ENCODE measurements at regions not wholly inside any gene's neighbourhood (a gene's known extent, or its start where the extent isn't known, plus 50 kb on each side); places are given as distances from the start of the nearest gene placed in this dataset.
"Not testable (repeated sequence)": the region's sequence is repeated elsewhere in the genome, so short reads cannot be mapped to it uniquely, and the experiment has no call there.

DNA sequence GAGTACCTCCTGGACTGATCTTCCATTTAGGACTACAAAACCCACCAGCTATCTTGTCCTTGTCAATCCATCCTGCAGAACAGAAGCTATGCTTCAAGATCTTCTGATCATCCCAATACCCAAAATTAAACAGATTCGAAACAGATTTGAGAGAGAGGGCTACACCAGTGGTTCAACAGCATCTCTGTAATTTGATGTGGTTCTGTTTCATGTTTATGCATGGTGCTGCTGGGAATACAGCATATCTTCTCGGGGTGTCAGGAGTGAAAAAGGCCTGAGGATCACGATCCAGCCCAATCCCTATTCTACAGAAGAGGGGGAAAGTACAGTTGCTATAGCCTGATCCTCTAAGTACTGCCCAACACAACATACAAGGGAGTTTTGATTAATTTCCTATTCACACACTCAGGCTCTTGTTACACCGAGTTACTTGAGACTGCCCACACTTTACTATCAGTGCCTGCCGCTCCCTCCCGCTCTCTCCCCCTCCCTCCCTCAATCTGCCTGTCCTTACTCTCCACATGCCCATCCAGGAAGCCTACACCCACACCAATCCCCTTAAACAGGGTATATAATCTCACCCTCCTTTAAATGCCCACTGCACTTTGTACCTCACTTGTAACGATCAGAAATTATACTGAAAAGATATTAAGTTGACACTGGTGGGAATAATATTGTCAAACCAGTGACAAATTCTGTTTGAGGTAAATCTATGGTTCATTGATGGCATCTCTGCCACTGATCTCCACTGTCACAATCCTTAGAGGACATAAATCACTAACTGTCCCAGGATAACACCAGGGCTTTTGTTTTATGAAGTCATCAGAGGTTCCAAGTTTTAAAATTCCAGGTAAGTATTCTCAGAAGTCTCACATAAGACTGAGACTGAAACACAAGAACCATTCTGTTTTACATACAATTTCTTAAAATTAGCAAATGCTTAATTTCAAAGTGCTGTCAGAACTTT is 89.3 kb upstream of the PLEKHM1 start:
- Mint-ChIP-seq H3K4me1 (peaks cover 42% of the 10 kb centered on the region), H3K27me3 (no peaks in the 10 kb centered on the region), H3K36me3 (peaks cover 43% of the 10 kb centered on the region), H3K27ac (no peak overlapping the region), H3K9me3 (no peaks in the 10 kb centered on the region), H3K4me3 (no peak overlapping the region)
- DNase-seq, result no peak
- POLR2A ChIA-PET, result no interaction called here
- ATAC-seq (ENCODE audit: low read depth), result no peak

DNA sequence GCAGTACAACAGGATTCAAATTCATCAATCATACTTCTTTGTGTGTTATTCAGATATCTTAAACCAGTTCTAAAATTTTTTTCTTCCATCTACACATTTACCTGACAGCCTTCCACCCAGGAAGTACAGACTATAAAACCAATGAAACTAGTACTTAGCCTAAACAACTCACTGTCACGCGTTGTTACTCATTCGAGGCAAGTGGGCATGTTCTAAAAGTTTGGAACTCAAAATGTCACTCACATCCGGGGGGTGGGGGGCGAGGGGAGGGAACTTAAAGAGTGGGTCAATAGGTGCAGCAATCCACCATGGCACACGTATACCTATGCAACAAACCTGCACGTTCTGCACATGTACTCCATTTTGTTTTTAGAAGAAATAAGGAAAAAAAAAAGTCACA is 90.4 kb upstream of the PLEKHM1 start:
- Mint-ChIP-seq H3K27ac (no peak overlapping the region), H3K27me3 (no peaks in the 10 kb centered on the region), H3K9me3 (no peaks in the 10 kb centered on the region), H3K36me3 (peaks cover 41% of the 10 kb centered on the region), H3K4me1 (peaks cover 40% of the 10 kb centered on the region), H3K4me3 (no peak overlapping the region)
- no peak for DNase-seq
- no peak for ATAC-seq (ENCODE audit: low read depth)
- POLR2A ChIA-PET, result no interaction called here

DNA sequence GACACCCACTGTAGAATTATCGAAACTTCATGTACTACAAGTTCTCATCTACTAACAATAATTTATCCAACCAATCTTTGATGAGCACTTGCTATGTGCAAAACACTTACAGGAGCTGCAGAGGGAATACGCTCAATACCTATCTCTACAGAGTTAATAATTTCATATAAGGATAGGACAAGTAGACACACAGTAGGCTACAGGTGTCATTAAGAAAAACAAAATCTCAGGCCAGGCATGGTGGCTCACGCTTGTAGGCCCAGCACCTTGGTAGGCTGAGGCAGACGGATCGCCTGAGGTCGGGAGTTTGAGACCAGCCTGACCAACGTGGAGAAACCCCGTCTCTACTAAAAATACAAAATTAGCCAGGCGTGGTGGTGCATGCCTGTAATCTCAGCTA is 91.3 kb upstream of the PLEKHM1 start:
- Mint-ChIP-seq H3K9me3 (no peaks in the 10 kb centered on the region), H3K4me3 (no peak overlapping the region), H3K27ac (no peak overlapping the region), H3K36me3 (peaks cover 32% of the 10 kb centered on the region), H3K27me3 (no peaks in the 10 kb centered on the region), H3K4me1 (peaks cover 34% of the 10 kb centered on the region)
- DNase-seq, result no peak
- ATAC-seq (ENCODE audit: low read depth), result no peak
- POLR2A ChIA-PET, result no interaction called here

DNA sequence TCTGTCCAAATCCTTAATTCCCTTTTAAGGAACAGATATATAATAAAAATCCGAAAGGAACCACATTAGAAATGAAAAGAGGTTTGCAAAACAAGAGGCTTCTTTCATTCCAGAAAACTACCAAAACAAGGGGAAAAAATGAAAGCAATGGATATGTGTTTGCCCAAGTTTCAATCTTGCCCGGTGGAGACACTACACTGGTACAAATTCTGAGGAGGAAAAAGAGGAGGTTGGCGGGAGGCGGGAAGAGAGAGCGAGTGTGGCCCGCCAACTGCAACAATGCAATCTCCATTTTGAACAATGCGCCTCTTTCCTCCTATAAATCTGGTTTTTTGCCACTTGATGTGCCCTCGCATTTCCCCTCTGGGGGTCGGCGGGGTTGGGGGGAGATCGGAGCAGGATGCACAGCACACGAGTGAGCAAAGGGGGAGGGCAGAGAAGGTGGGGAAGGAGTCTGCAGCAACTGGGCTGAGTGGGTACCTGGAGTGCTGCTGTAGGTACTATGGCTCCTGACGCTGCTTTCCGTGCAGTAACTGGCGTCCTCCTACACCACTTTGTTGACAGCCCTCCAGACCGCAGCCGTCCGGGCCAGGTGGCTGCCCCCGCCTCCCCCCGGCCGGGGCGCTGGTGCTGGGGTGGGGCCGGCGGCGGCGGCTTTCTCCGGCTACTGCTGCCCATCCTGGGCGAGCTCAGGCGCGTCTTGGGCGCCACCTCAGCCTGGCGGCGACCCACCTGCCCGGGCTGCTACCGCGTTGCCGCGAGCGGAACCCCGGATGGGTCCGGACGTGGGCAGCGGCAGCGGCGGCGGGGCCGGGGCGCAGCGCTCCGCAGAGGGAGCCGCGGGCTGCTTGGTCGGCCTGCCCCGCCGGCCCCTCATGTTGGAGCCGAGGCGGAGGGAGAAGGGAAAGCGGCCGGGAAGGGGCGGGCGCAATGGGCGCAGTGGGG is 93.8 kb upstream of the PLEKHM1 start:
- peaks cover 1% of the 10 kb centered on the region for H3K9me3 Mint-ChIP-seq
- POLR2A ChIA-PET, result interaction anchor here (1.0 to 1.4 kb wide), 3 partner anchors 153 to 359 kb away, joined by 3 read pairs; no protein-coding TSS in a partner anchor
- H3K27me3 Mint-ChIP-seq, result no peaks in the 10 kb centered on the region
- peak overlapping the region; percentile 97 for H3K4me3 Mint-ChIP-seq
- H3K4me1 Mint-ChIP-seq, result peaks cover 22% of the 10 kb centered on the region
- peak; percentile 65 for ATAC-seq (ENCODE audit: low read depth)
- H3K36me3 Mint-ChIP-seq, result peaks cover 30% of the 10 kb centered on the region
- peak overlapping the region; percentile 98 for H3K27ac Mint-ChIP-seq
- peak; percentile 86 for DNase-seq

DNA sequence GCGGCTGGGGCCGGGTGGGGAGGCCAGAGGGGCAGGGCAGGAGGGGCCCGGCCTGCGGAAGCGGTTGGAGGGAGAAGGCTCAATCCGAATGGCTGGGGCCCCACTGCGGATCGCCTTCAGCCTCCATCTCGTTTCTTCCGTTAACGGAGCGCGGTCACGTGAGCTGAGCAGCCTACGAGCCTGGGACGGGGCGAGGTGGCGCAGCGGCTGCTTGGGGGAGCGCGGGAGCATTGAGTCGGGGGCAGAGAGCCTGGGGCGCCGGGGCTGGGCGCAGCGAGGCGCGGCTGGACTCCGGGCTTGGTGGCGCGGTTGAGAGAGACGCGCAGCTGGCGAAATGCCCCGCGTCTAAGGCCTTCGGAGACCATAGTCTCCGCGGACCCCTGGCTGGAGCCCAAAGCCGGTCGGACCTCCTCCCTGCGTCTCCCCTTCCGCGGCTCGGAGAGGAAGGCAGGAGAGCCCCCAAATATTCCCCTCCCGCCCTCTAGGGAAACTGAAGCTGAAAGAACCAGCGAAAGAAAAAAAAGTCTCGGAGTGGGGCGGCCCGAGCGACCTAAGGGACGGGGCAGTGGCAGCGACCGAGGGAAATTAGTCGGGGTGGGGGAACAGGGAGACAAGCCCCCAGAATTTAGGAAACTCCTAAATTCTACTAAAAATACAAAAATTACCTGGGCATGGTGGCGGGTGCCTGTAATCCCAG is 94.7 kb upstream of the PLEKHM1 start:
- H3K27ac Mint-ChIP-seq, result peak overlapping the region; percentile 84
- peaks cover 26% of the 10 kb centered on the region for H3K36me3 Mint-ChIP-seq
- H3K4me3 Mint-ChIP-seq, result peak overlapping the region; percentile 97
- peak; percentile 83 for DNase-seq
- POLR2A ChIA-PET, result interaction anchor here (1.0 to 1.4 kb wide), 4 partner anchors 154 to 675 kb away, joined by 3 read pairs; no protein-coding TSS in a partner anchor
- not testable (repeated sequence) for H3K9me3 Mint-ChIP-seq, H3K27me3 Mint-ChIP-seq
- peak; percentile 79 for ATAC-seq (ENCODE audit: low read depth)
- H3K4me1 Mint-ChIP-seq, result peaks cover 16% of the 10 kb centered on the region

DNA sequence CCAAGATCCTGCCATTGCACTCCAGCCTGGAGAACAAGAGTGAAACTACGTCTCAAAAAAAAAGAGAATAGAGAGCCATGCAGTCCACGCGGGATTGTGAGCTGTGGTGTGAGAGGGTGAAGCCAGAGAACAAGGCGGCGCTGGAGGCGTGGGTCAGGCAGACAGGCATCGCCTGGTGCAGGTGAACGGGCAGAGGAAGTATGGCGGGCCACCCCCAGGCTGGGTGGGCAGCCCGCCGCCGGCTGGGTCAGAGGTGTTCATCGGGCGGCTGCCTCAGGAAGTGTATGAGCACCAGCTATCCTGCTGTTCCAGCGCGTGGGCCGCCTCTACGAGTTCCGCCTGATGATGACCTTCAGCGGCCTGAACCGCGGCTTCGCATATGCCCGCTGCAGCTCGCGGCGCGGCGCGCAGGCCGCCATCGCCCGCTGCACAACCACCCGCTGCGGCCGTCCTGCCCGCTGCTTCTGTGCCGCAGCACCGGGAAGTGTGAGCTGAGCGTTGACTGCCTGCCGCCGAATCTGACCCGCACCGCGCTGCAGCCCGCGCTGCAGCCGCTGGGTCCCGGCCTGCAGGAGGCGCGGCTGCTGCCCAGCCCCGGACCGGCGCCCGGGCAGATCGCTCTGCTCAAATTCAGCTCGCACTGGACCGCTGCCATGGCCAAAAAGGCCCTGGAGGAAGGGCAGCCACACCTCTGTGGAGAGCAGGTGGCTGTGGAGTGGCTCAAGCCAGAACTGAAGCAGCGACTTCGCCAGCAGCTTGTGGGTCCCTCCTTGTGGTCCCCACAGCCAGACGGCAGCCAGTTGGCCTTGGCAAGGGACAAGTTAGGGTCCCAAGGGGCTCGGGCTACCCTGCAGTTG is 95.5 kb upstream of the PLEKHM1 start:
- peak; percentile 5 for ATAC-seq (ENCODE audit: low read depth)
- POLR2A ChIA-PET, result interaction anchor here (1.0 kb wide), 1 partner anchor 674 kb away, joined by 3 read pairs; no protein-coding TSS in a partner anchor
- H3K4me3 Mint-ChIP-seq, result peak overlapping the region; percentile 97
- H3K27me3 Mint-ChIP-seq, H3K9me3 Mint-ChIP-seq: not testable (repeated sequence)
- peak; percentile 58 for DNase-seq
- H3K27ac Mint-ChIP-seq, result peak overlapping the region; percentile 84
- peaks cover 13% of the 10 kb centered on the region for H3K4me1 Mint-ChIP-seq
- peaks cover 23% of the 10 kb centered on the region for H3K36me3 Mint-ChIP-seq

DNA sequence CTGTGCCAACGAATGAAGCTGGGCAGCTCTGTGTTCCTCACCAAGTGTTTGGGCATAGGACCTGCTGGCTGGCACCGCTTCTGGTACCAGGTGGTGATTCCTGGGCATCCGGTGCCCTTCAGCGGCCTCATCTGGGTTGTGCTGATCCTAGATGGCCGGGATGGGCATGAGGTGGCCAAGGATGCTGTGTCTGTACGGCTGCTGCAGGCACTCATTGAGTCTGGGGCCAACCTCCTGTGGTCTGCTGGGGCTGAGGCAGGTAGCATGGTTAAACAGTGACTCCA is 96.1 kb upstream of the PLEKHM1 start:
- ATAC-seq (ENCODE audit: low read depth); DNase-seq; H3K4me3 Mint-ChIP-seq; H3K27me3 Mint-ChIP-seq; H3K9me3 Mint-ChIP-seq; POLR2A ChIA-PET; H3K27ac Mint-ChIP-seq: not testable (repeated sequence)
- Mint-ChIP-seq H3K36me3 (peaks cover 19% of the 10 kb centered on the region), H3K4me1 (peaks cover 11% of the 10 kb centered on the region)

DNA sequence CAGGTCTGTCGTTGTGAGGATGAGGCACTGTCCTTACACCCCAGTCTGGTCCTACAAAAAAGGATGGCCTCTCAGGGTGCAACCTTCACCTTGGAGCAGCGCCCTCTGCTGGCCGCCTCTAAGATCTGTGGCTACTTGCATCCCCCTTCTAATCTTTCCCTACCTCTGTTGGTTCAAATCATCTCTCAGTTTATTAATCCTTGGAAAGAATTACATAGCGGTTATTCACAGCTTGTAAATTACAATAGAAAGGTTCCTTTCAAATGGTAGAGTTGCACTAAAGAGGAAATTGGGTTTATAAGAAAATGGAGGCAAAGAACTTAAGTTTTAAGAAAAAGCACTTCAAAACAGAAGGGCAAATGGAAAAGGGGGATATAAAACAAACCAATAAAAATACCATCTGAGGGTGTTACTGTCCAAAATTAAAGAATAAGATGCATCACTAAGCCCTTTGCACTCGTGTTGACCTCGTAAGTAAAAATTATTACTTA is 102.0 kb upstream of the PLEKHM1 start:
- H3K4me1 Mint-ChIP-seq, H3K4me3 Mint-ChIP-seq, H3K9me3 Mint-ChIP-seq, H3K27ac Mint-ChIP-seq, H3K36me3 Mint-ChIP-seq: not testable (repeated sequence)
- H3K27me3 Mint-ChIP-seq, result peaks cover 15% of the 10 kb centered on the region
- DNase-seq (peak; percentile 72), ATAC-seq (ENCODE audit: low read depth) (peak; percentile 81)
- POLR2A ChIA-PET, result interaction anchor here (0.5 kb wide), 1 partner anchor 624 kb away, joined by 3 read pairs; the partner anchor contains the start of gene C1QL1

DNA sequence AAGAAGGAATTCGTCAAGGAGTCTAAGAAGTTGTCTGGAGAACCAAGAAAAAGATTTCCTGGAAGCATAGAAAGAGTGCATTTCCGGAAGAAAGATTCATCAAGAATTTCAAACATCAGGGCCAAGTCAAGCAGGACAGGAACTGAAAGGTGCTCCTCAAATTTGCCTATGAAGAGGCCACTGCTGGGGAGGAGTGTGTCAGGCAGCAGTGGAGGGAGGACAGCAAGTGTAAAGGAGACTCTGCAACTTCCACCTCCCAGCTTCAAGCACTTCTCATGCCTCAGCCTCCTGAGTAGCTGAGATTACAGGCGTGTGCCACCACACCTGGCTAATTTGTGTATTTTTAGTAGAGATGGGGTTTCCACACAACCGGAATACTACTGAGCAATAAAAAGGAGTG is 105.8 kb upstream of the PLEKHM1 start:
- POLR2A ChIA-PET; ATAC-seq (ENCODE audit: low read depth); H3K27ac Mint-ChIP-seq; H3K4me3 Mint-ChIP-seq; H3K36me3 Mint-ChIP-seq; DNase-seq; H3K4me1 Mint-ChIP-seq; H3K9me3 Mint-ChIP-seq: not testable (repeated sequence)
- peaks cover 15% of the 10 kb centered on the region for H3K27me3 Mint-ChIP-seq

DNA sequence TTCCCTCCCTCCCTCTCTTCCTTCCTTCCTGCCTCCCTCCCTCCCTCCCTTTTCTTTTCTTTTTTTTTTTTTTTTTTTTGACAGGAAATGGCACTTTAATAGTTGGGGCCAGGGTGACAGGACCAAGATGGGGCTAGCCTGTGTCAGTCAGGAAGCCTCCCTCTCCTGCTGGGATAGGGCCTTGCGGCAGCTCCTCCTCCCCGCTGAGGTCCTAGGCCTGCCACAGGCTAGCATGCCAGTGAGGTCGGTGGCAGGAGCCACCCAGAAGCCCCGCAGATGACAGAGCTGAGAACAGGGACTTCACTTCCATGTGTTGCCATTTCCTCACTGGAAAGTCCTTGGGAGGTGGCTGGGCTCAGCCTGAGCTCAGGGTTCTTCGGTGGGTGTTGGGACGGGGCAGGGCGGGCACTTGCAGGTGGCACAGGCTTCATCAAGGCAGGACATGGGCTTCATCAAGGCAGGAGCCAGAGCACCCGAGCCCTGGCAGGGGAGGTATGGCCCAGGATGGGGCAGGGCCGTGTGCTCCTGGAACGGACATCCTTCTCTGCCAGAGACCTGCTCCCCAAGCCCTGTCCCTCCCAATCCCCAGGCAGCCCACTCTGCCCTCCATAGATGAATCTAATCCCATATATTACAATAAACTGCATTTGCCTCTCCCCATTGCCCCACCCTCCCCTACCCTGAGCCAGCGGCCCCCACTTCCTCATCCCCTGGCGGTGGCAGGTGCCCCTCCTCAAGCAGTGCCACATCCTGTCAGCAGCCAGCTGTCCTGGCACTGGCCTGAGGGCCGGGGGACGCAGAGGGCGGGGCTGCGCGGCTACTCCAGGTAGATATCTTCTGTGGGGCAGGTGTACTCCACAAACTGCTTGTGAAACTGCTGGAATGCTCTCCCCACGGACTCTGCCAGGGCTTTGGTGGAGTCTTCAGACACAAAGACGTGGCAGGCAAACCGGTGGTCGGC is 109.8 kb upstream of the PLEKHM1 start:
- ATAC-seq (ENCODE audit: low read depth) (peak; percentile 80), DNase-seq (peak; percentile 51)
- H3K9me3 Mint-ChIP-seq, POLR2A ChIA-PET, H3K4me3 Mint-ChIP-seq, H3K4me1 Mint-ChIP-seq, H3K27me3 Mint-ChIP-seq, H3K36me3 Mint-ChIP-seq: not testable (repeated sequence)
- peak overlapping the region; percentile 73 for H3K27ac Mint-ChIP-seq

DNA sequence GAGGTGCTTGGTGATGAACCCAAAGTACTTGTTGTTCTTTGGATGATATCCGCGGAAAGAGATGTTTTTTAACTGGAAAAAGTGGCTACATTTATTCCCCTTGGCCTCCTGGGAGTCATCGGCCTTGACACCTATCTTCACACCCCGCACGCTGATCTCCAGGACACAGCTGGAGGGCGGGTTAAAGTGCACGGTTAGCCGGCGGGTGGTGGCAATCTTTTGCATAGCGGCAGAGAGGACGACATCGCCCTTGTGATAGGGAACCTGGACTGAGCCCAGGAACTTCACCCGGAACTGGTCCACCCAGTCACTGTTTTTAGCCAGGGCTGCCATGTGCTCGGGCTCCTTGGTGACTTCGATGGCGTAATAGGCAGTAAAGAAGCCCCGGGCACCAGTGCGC is 110.5 kb upstream of the PLEKHM1 start:
- H3K27me3 Mint-ChIP-seq; H3K36me3 Mint-ChIP-seq; H3K4me1 Mint-ChIP-seq; H3K4me3 Mint-ChIP-seq; H3K27ac Mint-ChIP-seq; H3K9me3 Mint-ChIP-seq; DNase-seq; POLR2A ChIA-PET; ATAC-seq (ENCODE audit: low read depth): not testable (repeated sequence)

All from activated naive CD8-positive, alpha-beta T cell treated with anti-CD3 and anti-CD28 coated beads, Interleukin-2, amount 10 ng/mL, durations not matched to agents 7 days and 5 days (primary cell).